ENCODE measurements at regions not wholly inside any gene's neighbourhood (a gene's known extent, or its start where the extent isn't known, plus 50 kb on each side); places are given as distances from the start of the nearest gene placed in this dataset.

GRCh38 chr17:63163158-63163520 is 197.1 kb downstream of the TANC2 start:
- TF ChIP-seq CTCF (IDR thresholded peaks at IDR 0.05) (no peak), POLR2A (IDR thresholded peaks at IDR 0.05) (no peak)

All from thyroid gland (tissue), 4 donors.